ENCODE measurements at regions not wholly inside any gene's neighbourhood (a gene's known extent, or its start where the extent isn't known, plus 50 kb on each side); places are given as distances from the start of the nearest gene placed in this dataset.

GRCh38 chr20:7723284-7723683, 217.0 kb downstream of the HAO1 start:
- DNase-seq (ENCODE audit: low read depth in 2 of 3, low spot score in 2 of 3) = no peak

- DNase-seq (ENCODE audit: low read depth in 2 of 3, low spot score in 2 of 3) = no peak
Measured at GRCh38 chr20:7728338-7728737, 211.9 kb downstream of the HAO1 start.

- DNase-seq (ENCODE audit: low read depth in 2 of 3, low spot score in 2 of 3) = no peak
Measured at GRCh38 chr20:7734216-7734615, 206.0 kb downstream of the HAO1 start.

- DNase-seq (ENCODE audit: low read depth in 2 of 3, low spot score in 2 of 3) = no peak
Measured at GRCh38 chr20:7736336-7736735, 203.9 kb downstream of the HAO1 start.

GRCh38 chr20:7741866-7742265, 198.4 kb downstream of the HAO1 start:
- no peak for DNase-seq (ENCODE audit: low read depth in 2 of 3, low spot score in 2 of 3)

GRCh38 chr20:7742479-7742878, 197.8 kb downstream of the HAO1 start:
- no peak for DNase-seq (ENCODE audit: low read depth in 2 of 3, low spot score in 2 of 3)

GRCh38 chr20:7744411-7744810, 195.8 kb downstream of the HAO1 start:
- no peak for DNase-seq (ENCODE audit: low read depth in 2 of 3, low spot score in 2 of 3)

GRCh38 chr20:7748624-7749023, 191.6 kb downstream of the HAO1 start:
- DNase-seq (ENCODE audit: low read depth in 2 of 3, low spot score in 2 of 3) = no peak

- DNase-seq (ENCODE audit: low read depth in 2 of 3, low spot score in 2 of 3) = no peak
Measured at GRCh38 chr20:7754102-7754501, 186.2 kb downstream of the HAO1 start.

GRCh38 chr20:7758406-7758805, 181.9 kb downstream of the HAO1 start:
- no peak for DNase-seq (ENCODE audit: low read depth in 2 of 3, low spot score in 2 of 3)

GRCh38 chr20:7760247-7761031, 179.8 kb downstream of the HAO1 start:
- no peak for DNase-seq (ENCODE audit: low read depth in 2 of 3, low spot score in 2 of 3)

- DNase-seq (ENCODE audit: low read depth in 2 of 3, low spot score in 2 of 3) = no peak
Measured at GRCh38 chr20:7765221-7765620, 175.0 kb downstream of the HAO1 start.

GRCh38 chr20:7770046-7770445, 170.2 kb downstream of the HAO1 start:
- DNase-seq (ENCODE audit: low read depth in 2 of 3, low spot score in 2 of 3) = no peak

GRCh38 chr20:7770578-7770977, 169.7 kb downstream of the HAO1 start:
- DNase-seq (ENCODE audit: low read depth in 2 of 3, low spot score in 2 of 3) = no peak

GRCh38 chr20:7772371-7772770, 167.9 kb downstream of the HAO1 start:
- no peak for DNase-seq (ENCODE audit: low read depth in 2 of 3, low spot score in 2 of 3)

- no peak for DNase-seq (ENCODE audit: low read depth in 2 of 3, low spot score in 2 of 3)
Measured at GRCh38 chr20:7773511-7773910, 166.7 kb downstream of the HAO1 start.

- no peak for DNase-seq (ENCODE audit: low read depth in 2 of 3, low spot score in 2 of 3)
Measured at GRCh38 chr20:7775072-7775471, 165.2 kb downstream of the HAO1 start.

- DNase-seq (ENCODE audit: low read depth in 2 of 3, low spot score in 2 of 3) = no peak
Measured at GRCh38 chr20:7776148-7776547, 164.1 kb downstream of the HAO1 start.

GRCh38 chr20:7790189-7790588, 150.1 kb downstream of the HAO1 start:
- DNase-seq (ENCODE audit: low read depth in 2 of 3, low spot score in 2 of 3) = no peak

- DNase-seq (ENCODE audit: low read depth in 2 of 3, low spot score in 2 of 3) = no peak
Measured at GRCh38 chr20:7792150-7792869, 147.9 kb downstream of the HAO1 start.

GRCh38 chr20:7798176-7798575, 142.1 kb downstream of the HAO1 start:
- no peak for DNase-seq (ENCODE audit: low read depth in 2 of 3, low spot score in 2 of 3)

GRCh38 chr20:7799862-7800261, 140.4 kb downstream of the HAO1 start:
- DNase-seq (ENCODE audit: low read depth in 2 of 3, low spot score in 2 of 3) = no peak
